ENCODE measurements at regions not wholly inside any gene's neighbourhood (a gene's known extent, or its start where the extent isn't known, plus 50 kb on each side); places are given as distances from the start of the nearest gene placed in this dataset.

DNA sequence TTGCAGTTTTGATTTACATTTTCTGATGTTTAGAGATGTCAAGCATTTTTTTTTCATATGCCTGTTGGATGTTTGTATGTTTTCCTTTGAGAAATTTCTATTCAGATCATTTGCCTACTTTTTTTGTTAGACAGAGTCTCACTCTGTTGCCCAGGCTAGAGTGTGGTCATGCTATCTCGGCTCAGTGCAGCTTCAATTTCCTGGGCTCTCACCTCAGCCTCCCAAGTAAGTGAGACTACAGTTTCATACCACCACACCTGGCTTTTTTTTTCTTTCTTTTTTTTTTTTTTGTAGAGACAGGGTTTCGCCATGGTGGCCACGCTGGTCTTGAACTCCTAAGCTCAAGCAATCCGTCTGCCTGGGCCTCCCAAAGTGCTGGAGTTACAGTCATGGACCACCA is 291.7 kb downstream of the SLITRK2 start:
- no peak for TF ChIP-seq POLR2A (IDR thresholded peaks at IDR 0.05; ENCODE audit: control extremely low read depth in 1 of 2, low read depth in 2 of 2, low read length in 2 of 2)
- TF ChIP-seq, protein P1, sequence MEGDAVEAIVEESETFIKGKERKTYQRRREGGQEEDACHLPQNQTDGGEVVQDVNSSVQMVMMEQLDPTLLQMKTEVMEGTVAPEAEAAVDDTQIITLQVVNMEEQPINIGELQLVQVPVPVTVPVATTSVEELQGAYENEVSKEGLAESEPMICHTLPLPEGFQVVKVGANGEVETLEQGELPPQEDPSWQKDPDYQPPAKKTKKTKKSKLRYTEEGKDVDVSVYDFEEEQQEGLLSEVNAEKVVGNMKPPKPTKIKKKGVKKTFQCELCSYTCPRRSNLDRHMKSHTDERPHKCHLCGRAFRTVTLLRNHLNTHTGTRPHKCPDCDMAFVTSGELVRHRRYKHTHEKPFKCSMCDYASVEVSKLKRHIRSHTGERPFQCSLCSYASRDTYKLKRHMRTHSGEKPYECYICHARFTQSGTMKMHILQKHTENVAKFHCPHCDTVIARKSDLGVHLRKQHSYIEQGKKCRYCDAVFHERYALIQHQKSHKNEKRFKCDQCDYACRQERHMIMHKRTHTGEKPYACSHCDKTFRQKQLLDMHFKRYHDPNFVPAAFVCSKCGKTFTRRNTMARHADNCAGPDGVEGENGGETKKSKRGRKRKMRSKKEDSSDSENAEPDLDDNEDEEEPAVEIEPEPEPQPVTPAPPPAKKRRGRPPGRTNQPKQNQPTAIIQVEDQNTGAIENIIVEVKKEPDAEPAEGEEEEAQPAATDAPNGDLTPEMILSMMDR (IDR thresholded peaks at IDR 0.05; ENCODE audit: control extremely low read depth in 1 of 3, insufficient read depth in 1 of 3, low read depth in 1 of 3, low read length in 3 of 3), result no peak
- no peak for TF ChIP-seq POLR2AphosphoS5 (IDR thresholded peaks at IDR 0.05; ENCODE audit: low read depth, low read length)
- TF ChIP-seq JUND (IDR thresholded peaks at IDR 0.05; ENCODE audit: low read length), result no peak
- no peak for TF ChIP-seq HDAC2 (IDR thresholded peaks at IDR 0.05; ENCODE audit: borderline replicate concordance in 1 of 2, low read depth in 2 of 2, low read length in 2 of 2)
- no peak for TF ChIP-seq TAF1 (IDR thresholded peaks at IDR 0.05; ENCODE audit: low read depth, low read length)
- TF ChIP-seq EZH2 (IDR thresholded peaks at IDR 0.05; ENCODE audit: low read depth, low read length, severe bottlenecking), result no peak
- no peak for TF ChIP-seq TCF12 (IDR thresholded peaks at IDR 0.05; ENCODE audit: low read depth, low read length)
- TF ChIP-seq CREB1 (IDR thresholded peaks at IDR 0.05), result no peak
- no peak for TF ChIP-seq KDM5A (IDR thresholded peaks at IDR 0.05; ENCODE audit: low read length)
